ENCODE measurements at regions not wholly inside any gene's neighbourhood (a gene's known extent, or its start where the extent isn't known, plus 50 kb on each side); places are given as distances from the start of the nearest gene placed in this dataset.

DNA sequence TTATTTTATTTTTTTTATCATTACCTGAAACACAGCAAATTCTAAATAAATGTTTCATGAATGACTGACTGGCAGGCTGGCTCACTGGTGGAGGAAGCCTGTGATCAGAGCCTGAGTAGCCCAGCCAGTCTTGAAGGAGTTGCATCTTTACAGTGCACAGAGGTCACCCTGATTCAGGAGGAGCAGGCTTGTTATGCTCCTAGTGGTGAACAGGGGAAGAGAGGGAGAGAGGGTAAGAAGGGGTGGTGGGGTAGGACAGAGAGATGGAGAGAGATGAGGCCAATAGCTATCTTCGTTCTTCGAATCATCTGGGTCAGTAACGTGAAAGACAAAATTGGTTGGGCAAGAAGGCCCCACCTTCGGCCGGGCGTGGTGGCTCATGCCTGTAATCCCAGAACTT, 202.6 kb upstream of the MCTP2 start:
- no peak for TF ChIP-seq GATA2 (IDR thresholded peaks at IDR 0.05; ENCODE audit: low read depth, low read length)
- TF ChIP-seq GATA3 (IDR thresholded peaks at IDR 0.05; ENCODE audit: low read depth, low read length), result no peak

All from SH-SY5Y (cell line).